ENCODE measurements at regions not wholly inside any gene's neighbourhood (a gene's known extent, or its start where the extent isn't known, plus 50 kb on each side); places are given as distances from the start of the nearest gene placed in this dataset.

DNA sequence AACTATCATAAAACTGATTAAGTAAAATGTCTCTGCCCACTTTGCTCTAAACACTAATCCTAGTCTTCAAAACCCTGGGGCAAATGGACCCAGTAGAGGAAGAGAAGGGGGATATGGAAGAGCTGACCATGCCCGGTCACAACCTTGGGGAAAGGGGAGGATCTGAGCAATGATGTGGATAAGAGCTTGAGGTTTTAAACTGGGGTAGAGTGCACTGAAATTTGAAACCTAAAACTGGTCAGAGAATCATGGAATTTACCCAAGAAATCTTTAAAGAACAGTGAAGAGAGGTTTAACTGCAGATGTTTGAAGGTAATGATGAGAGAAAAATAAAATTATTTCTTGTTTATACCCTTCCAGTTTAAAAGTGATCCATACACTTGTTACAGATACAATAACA, 110.8 kb downstream of the MRPS30 start:
- no peaks in the 10 kb centered on the region for H3K36me3 ChIP-seq
- H3K27ac ChIP-seq = no peak overlapping the region
- no peak overlapping the region for H3K4me3 ChIP-seq
- TF ChIP-seq, protein P1, sequence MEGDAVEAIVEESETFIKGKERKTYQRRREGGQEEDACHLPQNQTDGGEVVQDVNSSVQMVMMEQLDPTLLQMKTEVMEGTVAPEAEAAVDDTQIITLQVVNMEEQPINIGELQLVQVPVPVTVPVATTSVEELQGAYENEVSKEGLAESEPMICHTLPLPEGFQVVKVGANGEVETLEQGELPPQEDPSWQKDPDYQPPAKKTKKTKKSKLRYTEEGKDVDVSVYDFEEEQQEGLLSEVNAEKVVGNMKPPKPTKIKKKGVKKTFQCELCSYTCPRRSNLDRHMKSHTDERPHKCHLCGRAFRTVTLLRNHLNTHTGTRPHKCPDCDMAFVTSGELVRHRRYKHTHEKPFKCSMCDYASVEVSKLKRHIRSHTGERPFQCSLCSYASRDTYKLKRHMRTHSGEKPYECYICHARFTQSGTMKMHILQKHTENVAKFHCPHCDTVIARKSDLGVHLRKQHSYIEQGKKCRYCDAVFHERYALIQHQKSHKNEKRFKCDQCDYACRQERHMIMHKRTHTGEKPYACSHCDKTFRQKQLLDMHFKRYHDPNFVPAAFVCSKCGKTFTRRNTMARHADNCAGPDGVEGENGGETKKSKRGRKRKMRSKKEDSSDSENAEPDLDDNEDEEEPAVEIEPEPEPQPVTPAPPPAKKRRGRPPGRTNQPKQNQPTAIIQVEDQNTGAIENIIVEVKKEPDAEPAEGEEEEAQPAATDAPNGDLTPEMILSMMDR (IDR thresholded peaks at IDR 0.05) = no peak
- no peaks in the 10 kb centered on the region for H3K27me3 ChIP-seq
- no peaks in the 10 kb centered on the region for H3K9me3 ChIP-seq
- no peak for DNase-seq
- no peaks in the 10 kb centered on the region for H3K4me1 ChIP-seq
- H3K9ac ChIP-seq (ENCODE audit: low read depth in 2 of 2, low read length in 2 of 2) = no peak overlapping the region
- intact Hi-C loops (cut with DNase I) = no loop called here

DNA sequence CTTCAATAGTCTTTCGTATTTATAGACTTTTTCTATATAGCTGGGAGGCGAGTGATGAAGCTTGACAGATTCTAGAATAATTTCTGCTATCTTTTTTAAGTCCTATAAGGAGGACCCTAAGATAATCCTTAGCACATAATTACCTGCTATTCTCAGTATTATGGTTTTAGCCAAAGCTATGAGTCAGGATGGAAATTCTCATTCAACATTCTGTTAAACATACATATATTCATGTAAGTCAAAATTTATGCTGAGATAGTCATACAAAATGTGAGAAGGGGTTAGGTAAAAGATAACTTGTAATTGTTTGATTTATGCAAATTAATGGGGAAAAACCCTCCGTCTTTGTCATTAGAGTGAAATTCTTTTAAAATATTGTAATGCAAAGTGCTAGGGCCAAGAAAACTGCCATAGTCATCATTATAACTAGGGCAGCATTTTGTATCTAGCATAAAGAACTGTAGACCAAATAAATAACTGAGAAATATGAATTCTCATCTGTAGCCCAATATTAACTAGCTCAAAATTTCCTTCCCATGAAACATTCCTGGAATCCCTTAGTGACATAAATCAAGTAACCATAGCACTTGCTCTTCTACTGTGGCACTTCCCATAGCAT, 118.5 kb downstream of the MRPS30 start:
- Histone ChIP-seq H3K4me1 (no peaks in the 10 kb centered on the region), H3K36me3 (no peaks in the 10 kb centered on the region), H3K9me3 (no peaks in the 10 kb centered on the region), H3K27me3 (no peaks in the 10 kb centered on the region), H3K9ac (ENCODE audit: low read depth in 2 of 2, low read length in 2 of 2) (no peak overlapping the region), H3K27ac (no peak overlapping the region), H3K4me3 (no peak overlapping the region)
- TF ChIP-seq, protein P1 (IDR thresholded peaks at IDR 0.05) = no peak
- no peak for DNase-seq
- intact Hi-C loops (cut with DNase I) = no loop called here

DNA sequence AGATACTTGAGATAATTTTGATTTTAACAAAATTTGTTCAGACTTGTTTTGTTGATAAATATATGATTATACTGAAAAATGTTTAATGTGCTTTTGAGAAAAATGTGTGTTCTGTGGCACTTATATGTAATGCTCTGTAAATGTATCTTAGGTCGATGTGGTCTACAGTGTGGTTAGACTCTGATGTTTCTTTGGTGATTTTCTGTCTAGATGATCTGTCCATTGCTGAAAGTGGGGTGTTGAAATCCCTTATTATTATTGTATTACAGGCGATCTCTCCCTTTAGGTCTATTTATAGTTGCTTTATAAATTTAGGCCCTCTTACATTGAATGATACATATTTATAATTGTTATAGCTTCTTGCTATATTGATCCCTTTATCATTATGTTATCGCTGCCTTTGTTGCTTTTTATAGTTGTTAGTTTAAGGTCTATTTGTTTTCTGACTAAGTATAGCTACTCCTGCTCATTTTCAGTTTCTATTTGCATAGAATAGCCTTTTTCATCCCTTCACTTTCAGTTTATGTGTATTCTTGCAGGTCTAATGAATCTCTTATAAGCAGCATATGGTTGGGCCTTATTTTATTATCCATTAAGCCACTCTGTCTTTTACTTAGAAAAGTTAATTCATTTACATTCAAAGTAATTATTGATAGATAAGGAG, 124.3 kb downstream of the MRPS30 start:
- no peak for DNase-seq
- no peak overlapping the region for H3K27ac ChIP-seq
- H3K9me3 ChIP-seq = no peaks in the 10 kb centered on the region
- no peaks in the 10 kb centered on the region for H3K36me3 ChIP-seq
- H3K4me3 ChIP-seq = no peak overlapping the region
- H3K4me1 ChIP-seq = no peaks in the 10 kb centered on the region
- H3K27me3 ChIP-seq = no peaks in the 10 kb centered on the region
- intact Hi-C loops (cut with DNase I) = no loop called here
- TF ChIP-seq, protein P1 (IDR thresholded peaks at IDR 0.05) = no peak
- no peak overlapping the region for H3K9ac ChIP-seq (ENCODE audit: low read depth in 2 of 2, low read length in 2 of 2)

DNA sequence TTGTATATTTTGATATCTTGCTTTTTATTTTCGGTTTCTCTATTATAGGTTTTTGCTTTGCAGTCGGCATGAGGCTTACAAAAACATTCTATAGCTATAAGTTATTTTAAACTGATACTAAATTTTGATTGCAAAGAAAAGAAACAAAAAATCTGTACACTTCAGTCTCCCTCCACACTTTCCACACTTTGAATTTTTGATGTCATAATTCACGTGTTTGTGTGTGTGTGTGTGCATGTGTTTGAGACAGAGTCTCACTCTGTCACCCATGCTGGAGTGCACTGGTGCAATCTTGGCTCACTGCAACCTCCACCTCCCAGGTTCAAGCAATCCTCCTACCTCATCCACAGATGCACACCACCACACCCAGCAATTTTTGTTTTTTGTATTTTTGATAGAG, 124.9 kb downstream of the MRPS30 start:
- TF ChIP-seq, protein P1 (IDR thresholded peaks at IDR 0.05) = no peak
- intact Hi-C loops (cut with DNase I) = no loop called here
- DNase-seq = no peak

DNA sequence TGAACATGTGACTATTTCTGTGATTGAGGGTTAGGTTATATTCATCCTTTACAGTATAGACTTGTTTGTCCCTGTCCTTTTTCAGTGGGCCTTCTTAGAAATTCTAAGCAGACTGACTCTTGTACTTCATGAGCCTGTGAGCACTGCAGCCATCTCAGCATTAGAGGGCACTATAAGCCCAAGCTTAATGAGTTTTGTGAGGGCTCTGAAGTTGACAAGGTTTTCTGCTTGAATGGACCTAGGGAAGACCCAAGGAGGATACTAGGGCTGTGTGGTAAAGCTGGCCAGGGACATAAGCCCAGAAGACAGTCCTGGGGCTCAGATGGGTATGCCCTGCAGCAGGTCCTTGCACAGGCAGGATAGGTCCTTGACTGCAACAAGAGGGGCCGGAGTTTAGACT, 126.5 kb downstream of the MRPS30 start:
- H3K27ac ChIP-seq = no peak overlapping the region
- no peaks in the 10 kb centered on the region for H3K36me3 ChIP-seq
- no peak for DNase-seq
- intact Hi-C loops (cut with DNase I) = no loop called here
- TF ChIP-seq, protein P1 (IDR thresholded peaks at IDR 0.05) = no peak
- no peaks in the 10 kb centered on the region for H3K27me3 ChIP-seq
- no peaks in the 10 kb centered on the region for H3K4me1 ChIP-seq
- no peak overlapping the region for H3K4me3 ChIP-seq
- no peaks in the 10 kb centered on the region for H3K9me3 ChIP-seq
- no peak overlapping the region for H3K9ac ChIP-seq (ENCODE audit: low read depth in 2 of 2, low read length in 2 of 2)

More for the DNA sequence above, 124.9 kb downstream of the MRPS30 start:
- H3K4me3 ChIP-seq = no peak overlapping the region
- H3K9me3 ChIP-seq = no peaks in the 10 kb centered on the region
- no peak overlapping the region for H3K9ac ChIP-seq (ENCODE audit: low read depth in 2 of 2, low read length in 2 of 2)
- no peaks in the 10 kb centered on the region for H3K4me1 ChIP-seq
- H3K27me3 ChIP-seq = no peaks in the 10 kb centered on the region
- H3K27ac ChIP-seq = no peak overlapping the region
- H3K36me3 ChIP-seq = no peaks in the 10 kb centered on the region

Measured in colonic mucosa (tissue), 4 donors.